Vagina (tissue), 2 donors: ENCODE measurements at regions not wholly inside any gene's neighbourhood (a gene's known extent, or its start where the extent isn't known, plus 50 kb on each side); places are given as distances from the start of the nearest gene placed in this dataset.

ENCODE experiments used
- CTCF ChIP-seq, 3 experiments: fragments of 450-650 bp in 2 of 3; fragments of 200-600 bp in 1 of 3; sonication (generic) in 1 of 3; IDR thresholded peaks; one replicate each; pipeline ENCODE4 v1.5.1; 2017 to 2019; ENCODE audit warnings: antibody characterized with exemption in 3 of 3, mild to moderate bottlenecking in 2 of 3, moderate library complexity in 2 of 3
- POLR2A ChIP-seq, 2 donors: fragments of 450-650 bp; IDR thresholded peaks; one replicate each; pipeline ENCODE4 v1.6.1; 2017; ENCODE audit warnings: antibody characterized with exemption in 2 of 2, mild to moderate bottlenecking in 2 of 2, moderate library complexity in 2 of 2
- POLR2AphosphoS5 ChIP-seq, 2 donors: sonication (generic); formaldehyde crosslinking; IDR thresholded peaks; one replicate each; pipeline ENCODE4 v1.9.0; 2017; ENCODE audit warnings: antibody characterized with exemption in 2 of 2, mild to moderate bottlenecking in 2 of 2, low read depth in 1 of 2; ENCODE audit not compliant: insufficient read depth in 1 of 2

GRCh38 chr18:11489266-11489899 is 120.0 kb upstream of the SLC35G4 start:
- no peak for TF ChIP-seq CTCF (IDR thresholded peaks at IDR 0.05)
- no peak for TF ChIP-seq POLR2AphosphoS5 (IDR thresholded peaks at IDR 0.05; ENCODE audit: insufficient read depth in 1 of 2, low read depth in 1 of 2)
- TF ChIP-seq POLR2A (IDR thresholded peaks at IDR 0.05) = no peak
